GM19240 (cell line): ENCODE measurements at regions not wholly inside any gene's neighbourhood (a gene's known extent, or its start where the extent isn't known, plus 50 kb on each side); places are given as distances from the start of the nearest gene placed in this dataset.
"Not testable (repeated sequence)": the region's sequence is repeated elsewhere in the genome, so short reads cannot be mapped to it uniquely, and the experiment has no call there.

ENCODE experiments used
- DNase-seq: peaks from one replicate; pipeline ENCODE4 v3.0.0; 2011; ENCODE audit warnings: low spot score; ENCODE audit not compliant: insufficient read length

GRCh38 chr19:29154163-29154562 lies 58.8 kb downstream of the UQCRFS1 start:
- DNase-seq, result no peak

- DNase-seq, result no peak
These were observed 67.2 kb downstream of the UQCRFS1 start for GRCh38 chr19:29145756-29146155.

- DNase-seq, result no peak
These were observed 69.8 kb downstream of the UQCRFS1 start for GRCh38 chr19:29143183-29143582.

GRCh38 chr19:29139227-29139626 lies 73.7 kb downstream of the UQCRFS1 start:
- DNase-seq, result no peak

- DNase-seq, result not testable (repeated sequence)
These were observed 74.7 kb downstream of the UQCRFS1 start for GRCh38 chr19:29138206-29138605.

GRCh38 chr19:29131456-29131855 lies 81.5 kb downstream of the UQCRFS1 start:
- no peak for DNase-seq

- DNase-seq, result no peak
These were observed 83.8 kb downstream of the UQCRFS1 start for GRCh38 chr19:29129148-29129547.

GRCh38 chr19:29128203-29128602 lies 84.7 kb downstream of the UQCRFS1 start:
- DNase-seq, result no peak

GRCh38 chr19:29122185-29122584 lies 90.8 kb downstream of the UQCRFS1 start:
- no peak for DNase-seq

- no peak for DNase-seq
These were observed 91.3 kb downstream of the UQCRFS1 start for GRCh38 chr19:29121684-29122083.

- no peak for DNase-seq
These were observed 92.5 kb downstream of the UQCRFS1 start for GRCh38 chr19:29120466-29120865.

GRCh38 chr19:29119590-29119989 lies 93.4 kb downstream of the UQCRFS1 start:
- no peak for DNase-seq

GRCh38 chr19:29118389-29118788 lies 94.6 kb downstream of the UQCRFS1 start:
- no peak for DNase-seq

- no peak for DNase-seq
These were observed 95.0 kb downstream of the UQCRFS1 start for GRCh38 chr19:29117926-29118325.

GRCh38 chr19:29115181-29115580 lies 97.8 kb downstream of the UQCRFS1 start:
- DNase-seq, result no peak

GRCh38 chr19:29113838-29114237 lies 99.1 kb downstream of the UQCRFS1 start:
- no peak for DNase-seq

GRCh38 chr19:29111576-29111975 lies 101.4 kb downstream of the UQCRFS1 start:
- no peak for DNase-seq

- no peak for DNase-seq
These were observed 105.1 kb downstream of the UQCRFS1 start for GRCh38 chr19:29107831-29108230.

- DNase-seq, result no peak
These were observed 106.5 kb downstream of the UQCRFS1 start for GRCh38 chr19:29106346-29106885.

- no peak for DNase-seq
These were observed 107.2 kb downstream of the UQCRFS1 start for GRCh38 chr19:29105629-29106292.

- no peak for DNase-seq
These were observed 108.2 kb downstream of the UQCRFS1 start for GRCh38 chr19:29104605-29105241.

- no peak for DNase-seq
These were observed 114.0 kb downstream of the UQCRFS1 start for GRCh38 chr19:29098863-29099481.
